ENCODE measurements at regions not wholly inside any gene's neighbourhood (a gene's known extent, or its start where the extent isn't known, plus 50 kb on each side); places are given as distances from the start of the nearest gene placed in this dataset.
"Not testable (repeated sequence)": the region's sequence is repeated elsewhere in the genome, so short reads cannot be mapped to it uniquely, and the experiment has no call there.

- no peak for DNase-seq (ENCODE audit: low read depth in 2 of 2)
Measured at GRCh38 chr4:160082432-160083207, 979.7 kb downstream of the RAPGEF2 start.

DNA sequence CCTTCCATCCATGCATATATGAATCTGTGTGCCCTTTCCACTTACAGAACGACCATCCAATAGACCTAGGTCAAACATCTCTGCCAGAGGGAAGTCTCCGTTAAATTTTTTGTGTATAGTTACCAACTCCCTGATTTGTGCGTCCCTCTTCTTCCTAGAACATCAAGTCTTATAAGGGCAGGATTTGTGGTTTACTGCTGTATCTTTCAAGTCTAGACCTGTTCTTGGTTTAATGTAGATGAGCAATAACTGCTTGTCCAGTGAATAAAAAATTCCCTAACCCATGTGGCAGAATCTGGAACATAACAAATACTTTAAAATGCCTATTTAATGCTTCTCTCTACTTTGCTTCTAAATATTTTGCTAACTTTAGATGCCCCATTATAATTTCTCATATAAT, 988.8 kb downstream of the RAPGEF2 start:
- DNase-seq (ENCODE audit: low read depth in 2 of 2), result no peak

GRCh38 chr4:160100316-160100715, 997.4 kb downstream of the RAPGEF2 start:
- DNase-seq (ENCODE audit: low read depth in 2 of 2), result no peak

- peak; percentile 2 to 9 for DNase-seq (ENCODE audit: low read depth in 2 of 2)
Measured at GRCh38 chr4:160110891-160111290, 1008.0 kb downstream of the RAPGEF2 start.

GRCh38 chr4:160117686-160118085, 1014.8 kb downstream of the RAPGEF2 start:
- no peak for DNase-seq (ENCODE audit: low read depth in 2 of 2)

GRCh38 chr4:160125576-160126287, 1022.9 kb downstream of the RAPGEF2 start:
- DNase-seq (ENCODE audit: low read depth in 2 of 2), result not testable (repeated sequence)

DNA sequence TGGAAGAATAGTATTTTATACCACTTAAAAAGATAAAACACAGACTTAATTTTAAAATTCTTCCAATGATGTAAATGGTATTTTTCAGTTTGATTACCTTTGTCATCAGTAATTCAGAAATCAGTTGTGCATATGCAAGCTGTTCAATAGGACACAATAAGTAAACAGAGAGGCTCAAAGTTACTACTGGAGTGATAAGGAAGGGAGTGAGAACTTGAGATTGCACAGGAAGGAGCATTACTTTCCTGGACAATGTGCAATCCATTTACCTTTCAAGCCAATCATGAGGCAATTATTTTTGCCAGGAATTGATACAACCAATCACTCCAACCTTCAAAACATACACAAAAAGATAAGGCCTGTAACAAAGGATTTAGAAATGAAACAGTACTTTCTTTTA, 1024.3 kb downstream of the RAPGEF2 start:
- DNase-seq (ENCODE audit: low read depth in 2 of 2), result no peak

DNA sequence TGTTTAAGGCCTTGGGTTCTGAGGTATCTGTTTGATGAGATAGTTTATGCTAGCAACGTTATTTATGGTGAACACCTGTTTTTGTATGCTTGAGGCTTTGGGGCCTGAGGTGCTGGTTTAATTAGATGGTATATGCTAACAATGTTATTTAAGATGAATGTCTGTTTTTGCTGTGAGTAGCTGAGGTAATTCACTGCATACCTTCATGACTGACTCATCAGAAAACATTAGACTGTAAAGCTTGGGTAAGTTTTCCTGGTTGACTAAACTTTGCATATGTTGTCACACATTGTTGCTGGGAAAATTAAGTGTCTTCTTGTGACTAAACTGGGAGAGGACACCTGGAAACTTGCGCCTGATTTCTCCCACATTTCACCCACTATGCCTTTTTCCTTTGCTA, 1026.6 kb downstream of the RAPGEF2 start:
- peak; percentile 10 to 11 for DNase-seq (ENCODE audit: low read depth in 2 of 2)

DNA sequence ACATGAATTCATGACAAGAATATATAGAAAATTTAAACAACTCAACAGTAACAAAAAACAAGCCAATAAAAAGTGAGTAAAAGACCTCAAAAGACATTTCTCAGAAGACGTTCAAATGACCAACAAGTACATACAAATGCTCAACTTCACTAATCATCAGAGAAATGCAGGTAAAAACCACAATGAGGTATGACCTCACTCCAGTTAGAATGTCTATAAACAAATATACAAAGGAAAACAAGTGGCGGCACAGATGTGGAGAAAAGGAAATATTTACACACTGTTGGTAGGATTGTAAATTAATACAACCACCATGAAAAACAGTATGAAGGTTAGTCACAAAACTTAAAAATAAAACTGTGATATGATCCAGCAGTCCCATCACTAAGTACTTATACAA, 1033.1 kb downstream of the RAPGEF2 start:
- DNase-seq (ENCODE audit: low read depth in 2 of 2), result no peak

- DNase-seq (ENCODE audit: low read depth in 2 of 2), result no peak
Measured at GRCh38 chr4:160141206-160141605, 1038.3 kb downstream of the RAPGEF2 start.

DNA sequence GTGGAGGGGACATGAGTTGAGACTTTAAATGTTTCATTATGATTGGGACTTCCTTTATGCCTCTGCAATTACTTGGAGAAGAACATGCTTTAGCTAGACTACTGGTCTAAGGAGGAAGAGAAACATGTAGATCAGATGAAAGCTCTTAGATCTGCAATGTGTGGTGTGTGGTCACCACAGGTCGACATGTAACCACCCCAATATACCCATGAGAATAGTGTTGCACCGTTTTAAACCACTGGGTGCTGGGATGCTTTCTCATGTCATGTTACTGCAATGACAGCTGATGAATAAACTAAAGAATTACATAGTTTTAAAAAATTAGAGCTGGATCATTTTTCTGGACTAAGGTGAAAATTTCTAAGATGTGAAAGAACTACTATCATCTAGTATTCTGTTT, 1039.7 kb downstream of the RAPGEF2 start:
- DNase-seq (ENCODE audit: low read depth in 2 of 2), result no peak

DNA sequence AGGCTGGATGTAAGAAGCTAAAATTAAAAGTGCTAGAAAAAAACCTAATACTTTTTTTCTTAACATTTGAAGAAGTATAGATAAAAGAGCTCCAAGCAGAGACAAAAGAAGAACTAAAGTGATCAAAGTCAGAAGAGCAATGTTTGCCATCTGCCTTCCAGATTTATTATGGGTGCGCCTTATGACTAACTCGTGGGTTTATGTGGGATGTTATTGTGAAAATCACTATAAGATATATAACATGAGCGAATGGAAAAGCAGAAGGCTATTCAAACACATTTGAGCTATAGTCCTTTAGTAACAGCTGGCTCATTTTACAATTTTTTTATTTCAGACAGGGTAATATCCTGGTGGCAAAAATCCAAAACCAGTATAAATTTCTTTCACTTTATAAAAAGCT, 1040.7 kb downstream of the RAPGEF2 start:
- DNase-seq (ENCODE audit: low read depth in 2 of 2), result peak in 1 of 2 experiments; percentile 7

DNA sequence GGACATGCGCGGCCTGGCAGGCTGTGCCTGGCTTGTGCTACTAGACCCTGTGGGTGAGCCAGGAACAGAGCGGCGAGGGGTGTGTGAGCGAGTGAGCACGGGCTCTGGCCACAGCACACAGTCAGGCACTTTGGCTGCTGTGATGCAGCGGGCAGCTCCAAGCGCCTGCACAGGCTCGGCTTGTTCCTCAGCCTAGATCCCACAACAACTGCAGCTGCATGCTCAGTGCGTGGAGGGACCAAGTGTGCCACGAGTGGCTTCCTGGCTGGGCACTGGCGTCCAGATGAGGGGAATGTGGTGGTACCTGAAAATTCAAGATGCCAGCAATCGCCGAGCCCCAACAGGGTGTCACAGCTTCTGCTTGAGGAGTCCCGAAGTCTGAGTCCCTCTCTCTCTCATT, 1056.6 kb downstream of the RAPGEF2 start:
- no peak for DNase-seq (ENCODE audit: low read depth in 2 of 2)

GRCh38 chr4:160161026-160161425, 1058.1 kb downstream of the RAPGEF2 start:
- no peak for DNase-seq (ENCODE audit: low read depth in 2 of 2)

GRCh38 chr4:160175064-160175643, 1072.3 kb downstream of the RAPGEF2 start:
- DNase-seq (ENCODE audit: low read depth in 2 of 2), result no peak

GRCh38 chr4:160180211-160180610, 1077.3 kb downstream of the RAPGEF2 start:
- DNase-seq (ENCODE audit: low read depth in 2 of 2), result peak; percentile 88 to 90

DNA sequence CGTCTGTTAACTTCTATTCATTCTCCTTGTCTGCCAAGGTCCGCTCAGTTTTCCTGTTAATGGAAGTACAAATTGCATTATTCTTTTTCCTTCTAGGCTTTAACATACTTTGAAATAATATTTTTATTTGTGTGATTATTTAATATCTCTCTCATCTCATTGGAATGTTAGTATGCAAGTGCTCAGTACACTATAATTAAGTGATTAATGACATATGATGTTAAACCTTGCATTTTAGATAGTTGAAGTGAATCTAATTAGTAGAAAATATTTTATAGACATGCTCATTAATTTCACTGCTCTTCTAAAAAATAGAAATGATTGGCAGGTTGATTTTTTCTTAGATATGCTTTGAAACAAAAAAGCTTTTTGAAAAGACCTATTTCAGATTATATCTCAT, 1079.8 kb downstream of the RAPGEF2 start:
- DNase-seq (ENCODE audit: low read depth in 2 of 2), result no peak

DNA sequence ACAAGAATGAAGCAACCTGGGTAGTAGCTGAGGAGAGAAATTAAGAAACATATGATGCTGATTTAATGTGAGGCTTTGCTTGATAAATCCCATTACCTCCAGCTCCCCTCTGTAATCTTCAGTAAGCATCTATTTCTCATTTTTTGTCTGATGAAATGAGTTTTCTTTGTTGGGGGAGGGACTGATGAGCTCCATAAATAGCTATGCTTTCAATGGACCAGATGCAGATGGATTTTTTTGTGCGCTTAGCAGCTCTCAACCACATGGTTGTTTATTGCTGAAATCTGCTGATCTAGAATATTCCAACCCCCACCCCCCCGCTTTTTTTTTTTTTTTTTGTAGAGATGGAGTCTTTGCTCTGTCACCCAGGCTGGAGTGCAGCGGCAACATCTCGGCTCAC, 1082.0 kb downstream of the RAPGEF2 start:
- peak in 1 of 2 experiments; percentile 33 for DNase-seq (ENCODE audit: low read depth in 2 of 2)

GRCh38 chr4:160193787-160194186, 1090.9 kb downstream of the RAPGEF2 start:
- no peak for DNase-seq (ENCODE audit: low read depth in 2 of 2)

DNA sequence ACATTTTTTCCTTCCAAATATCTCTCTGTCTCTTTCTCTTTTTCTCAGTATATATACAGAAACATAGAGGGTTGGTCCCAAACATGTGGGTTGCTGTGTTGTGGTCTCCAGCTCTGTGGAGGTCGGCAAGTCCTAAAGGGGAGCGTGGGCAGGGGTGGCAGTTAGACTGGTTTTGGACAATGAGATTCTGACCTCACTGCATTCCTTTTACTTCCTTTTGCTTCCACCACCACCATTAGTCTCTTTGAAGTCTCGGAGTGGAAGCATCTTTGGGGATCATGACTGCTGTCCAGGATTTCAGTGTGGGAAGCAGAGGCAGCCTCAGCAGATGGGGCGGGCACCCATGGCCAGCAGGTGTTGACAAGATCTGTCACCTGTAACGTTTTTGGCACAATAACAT, 1091.8 kb downstream of the RAPGEF2 start:
- DNase-seq (ENCODE audit: low read depth in 2 of 2), result no peak

DNA sequence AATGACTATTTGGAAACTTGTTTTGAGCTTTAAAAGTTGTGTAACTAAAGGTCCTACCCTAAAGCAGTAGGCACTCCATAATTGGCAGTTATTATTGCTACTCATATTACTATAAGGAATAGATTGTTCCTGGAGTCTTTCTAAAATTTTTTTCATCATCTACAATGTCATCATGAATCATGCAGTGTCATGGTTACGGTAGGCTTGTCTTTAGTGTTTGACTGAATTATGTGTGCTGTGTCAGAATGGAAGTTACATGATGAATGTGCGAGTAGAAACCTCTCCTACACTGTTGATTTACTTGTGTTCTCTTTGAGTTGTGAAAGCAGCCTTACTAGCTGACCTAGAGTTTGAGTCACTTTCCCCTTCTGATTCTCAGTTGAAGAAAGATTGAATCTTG, 1099.9 kb downstream of the RAPGEF2 start:
- no peak for DNase-seq (ENCODE audit: low read depth in 2 of 2)

- no peak for DNase-seq (ENCODE audit: low read depth in 2 of 2)
Measured at GRCh38 chr4:160212078-160212477, 1109.2 kb downstream of the RAPGEF2 start.

GRCh38 chr4:160213366-160213765, 1110.5 kb downstream of the RAPGEF2 start:
- DNase-seq (ENCODE audit: low read depth in 2 of 2), result no peak
